ENCODE measurements at regions not wholly inside any gene's neighbourhood (a gene's known extent, or its start where the extent isn't known, plus 50 kb on each side); places are given as distances from the start of the nearest gene placed in this dataset.

DNA sequence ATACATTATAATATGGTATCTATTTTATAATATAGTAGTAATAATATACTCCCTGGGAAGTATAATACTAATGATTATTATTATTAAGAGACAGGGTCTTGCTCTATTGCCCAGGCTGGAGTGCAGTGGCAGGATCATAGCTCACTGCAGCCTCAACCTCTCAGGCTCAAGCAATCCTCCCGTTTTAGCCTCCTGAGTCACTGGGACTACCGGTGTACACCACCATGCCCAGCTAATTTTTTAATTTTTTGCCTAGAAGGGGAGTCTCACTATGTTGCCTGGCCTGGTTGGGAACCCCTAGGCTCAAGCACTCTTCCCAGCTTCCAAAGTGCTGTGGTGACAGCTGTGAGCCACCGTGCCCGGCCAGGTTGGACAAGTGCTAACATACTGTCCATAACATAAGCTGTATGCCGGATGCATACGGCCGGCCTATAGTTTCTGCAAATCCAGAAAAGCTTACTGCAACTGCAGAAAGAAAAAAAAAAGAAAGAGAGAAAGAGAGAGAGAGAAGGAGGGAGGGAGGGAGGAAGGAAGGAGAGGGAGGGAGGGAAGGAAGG, 94.2 kb upstream of the PPP2R3B start:
- no peak for TF ChIP-seq CTCF (IDR thresholded peaks at IDR 0.05)
- no peak for TF ChIP-seq POLR2A (IDR thresholded peaks at IDR 0.05)

All from esophagus squamous epithelium (tissue), 4 donors.